Sigmoid colon (tissue), 6 donors: ENCODE measurements at regions not wholly inside any gene's neighbourhood (a gene's known extent, or its start where the extent isn't known, plus 50 kb on each side); places are given as distances from the start of the nearest gene placed in this dataset.

Experiments
- DNase-seq: peaks from one replicate; pipeline ENCODE4 v3.0.0-alpha.2; 2019
- H3K27ac ChIP-seq, 4 donors: fragments of 200-600 bp; sonication (generic); one replicate each; pipeline ENCODE4 v1.5.1; 2016 to 2019; ENCODE audit warnings: mild to moderate bottlenecking in 1 of 4
- H3K27me3 ChIP-seq, 3 donors: fragments of 200-600 bp; sonication (generic); one replicate each; pipeline ENCODE4 v1.5.1; 2019; ENCODE audit warnings: mild to moderate bottlenecking in 1 of 3
- H3K36me3 ChIP-seq, 4 donors: fragments of 200-600 bp; sonication (generic); one replicate each; pipeline ENCODE4 v1.5.1; 2016 to 2019
- H3K4me1 ChIP-seq, 4 donors: fragments of 200-600 bp; sonication (generic); one replicate each; pipeline ENCODE4 v1.5.1; 2017 to 2019
- H3K4me3 ChIP-seq, 4 donors: fragments of 200-600 bp; sonication (generic); one replicate each; pipeline ENCODE4 v1.5.1; 2017 to 2019; ENCODE audit warnings: mild to moderate bottlenecking in 2 of 4, moderate library complexity in 1 of 4
- H3K9me3 ChIP-seq, 4 donors: fragments of 200-600 bp in 3 of 4; sonication (generic) in 3 of 4; one replicate each; pipeline versions ENCODE4 v1.5.1 to v1.6.1; 2013 to 2019
- EP300 ChIP-seq, 4 donors: sonication (generic); formaldehyde crosslinking; IDR thresholded peaks; one replicate each; pipeline ENCODE4 v1.6.1; 2017; ENCODE audit warnings: antibody characterized with exemption in 4 of 4
- POLR2A ChIP-seq, 2 donors: fragments of 450-650 bp; IDR thresholded peaks; one replicate each; pipeline ENCODE4 v1.6.1; 2016; ENCODE audit warnings: antibody characterized with exemption in 2 of 2, mild to moderate bottlenecking in 2 of 2, moderate library complexity in 2 of 2
- POLR2AphosphoS5 ChIP-seq, 4 donors: sonication (generic); formaldehyde crosslinking; IDR thresholded peaks; one replicate each; pipeline ENCODE4 v1.6.1; 2017; ENCODE audit warnings: antibody characterized with exemption in 4 of 4
- WGBS, 2 donors: extraction: QIAGEN DNeasy Blood & Tissue Kit; methylation state at CpG; one replicate each; pipeline ENCODE4 v1.1.7; 2013; 5-methylcytosine and 5-hydroxymethylcytosine counted together
- intact Hi-C: fragments of 100-400 bp; cut with DNase I; formaldehyde crosslinking; loops from one replicate; pipeline ENCODE4 v1.15.1; 2023
- TF ChIP-seq, protein P1 (sequence below), 4 experiments: fragments of 450-650 bp in 3 of 4; fragments of 200-600 bp in 1 of 4; IDR thresholded peaks; one replicate each; pipeline ENCODE4 v1.5.1; 2016 to 2019; ENCODE audit warnings: antibody characterized with exemption in 4 of 4, mild to moderate bottlenecking in 3 of 4, moderate library complexity in 2 of 4
- donor health status: healthy with polysubstance abuse.
- donor health status: healthy.

DNA sequence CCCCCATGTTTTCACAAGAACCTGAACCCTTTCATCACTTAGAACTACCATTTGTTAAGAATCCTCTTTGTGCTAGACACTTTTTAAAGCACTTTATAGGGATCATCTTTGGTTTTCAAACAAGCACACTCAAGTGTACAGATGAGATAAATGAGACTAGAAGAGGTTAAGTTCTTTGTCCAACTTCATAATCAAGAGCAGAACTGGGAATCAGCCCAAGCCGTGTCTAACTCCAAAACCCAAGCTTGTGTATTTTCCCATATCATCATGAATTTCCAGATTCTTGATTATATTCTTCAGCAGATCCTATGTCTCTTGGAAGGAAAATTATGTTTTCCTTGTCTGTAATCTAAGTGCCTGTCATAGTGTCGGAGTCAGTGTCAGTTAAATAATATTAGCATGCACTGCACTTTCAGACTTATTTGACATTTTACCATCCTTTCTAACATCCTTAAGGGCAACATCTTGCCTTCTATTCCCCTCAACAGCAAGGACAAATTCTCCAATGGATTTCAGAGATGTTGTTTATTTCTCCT lies 123.0 kb upstream of the SETBP1 start:
- intact Hi-C loops = no loop called here
- WGBS, 2 donors = 78 to 88% methylated on average over 2 of the region's 2 CpGs
- no peak for DNase-seq
- Histone ChIP-seq H3K27ac (no peak overlapping the region), H3K9me3 (no peaks in the 10 kb centered on the region), H3K4me1 (peaks cover 0 to 6% (median 0%) of the 10 kb centered on the region in 4 donors), H3K36me3 (no peaks in the 10 kb centered on the region), H3K4me3 (no peak overlapping the region), H3K27me3 (no peaks in the 10 kb centered on the region)
- TF ChIP-seq POLR2A (IDR thresholded peaks at IDR 0.05) (no peak), POLR2AphosphoS5 (IDR thresholded peaks at IDR 0.05) (no peak), EP300 (IDR thresholded peaks at IDR 0.05) (no peak)
- TF ChIP-seq, protein P1, sequence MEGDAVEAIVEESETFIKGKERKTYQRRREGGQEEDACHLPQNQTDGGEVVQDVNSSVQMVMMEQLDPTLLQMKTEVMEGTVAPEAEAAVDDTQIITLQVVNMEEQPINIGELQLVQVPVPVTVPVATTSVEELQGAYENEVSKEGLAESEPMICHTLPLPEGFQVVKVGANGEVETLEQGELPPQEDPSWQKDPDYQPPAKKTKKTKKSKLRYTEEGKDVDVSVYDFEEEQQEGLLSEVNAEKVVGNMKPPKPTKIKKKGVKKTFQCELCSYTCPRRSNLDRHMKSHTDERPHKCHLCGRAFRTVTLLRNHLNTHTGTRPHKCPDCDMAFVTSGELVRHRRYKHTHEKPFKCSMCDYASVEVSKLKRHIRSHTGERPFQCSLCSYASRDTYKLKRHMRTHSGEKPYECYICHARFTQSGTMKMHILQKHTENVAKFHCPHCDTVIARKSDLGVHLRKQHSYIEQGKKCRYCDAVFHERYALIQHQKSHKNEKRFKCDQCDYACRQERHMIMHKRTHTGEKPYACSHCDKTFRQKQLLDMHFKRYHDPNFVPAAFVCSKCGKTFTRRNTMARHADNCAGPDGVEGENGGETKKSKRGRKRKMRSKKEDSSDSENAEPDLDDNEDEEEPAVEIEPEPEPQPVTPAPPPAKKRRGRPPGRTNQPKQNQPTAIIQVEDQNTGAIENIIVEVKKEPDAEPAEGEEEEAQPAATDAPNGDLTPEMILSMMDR (IDR thresholded peaks at IDR 0.05) = no peak

DNA sequence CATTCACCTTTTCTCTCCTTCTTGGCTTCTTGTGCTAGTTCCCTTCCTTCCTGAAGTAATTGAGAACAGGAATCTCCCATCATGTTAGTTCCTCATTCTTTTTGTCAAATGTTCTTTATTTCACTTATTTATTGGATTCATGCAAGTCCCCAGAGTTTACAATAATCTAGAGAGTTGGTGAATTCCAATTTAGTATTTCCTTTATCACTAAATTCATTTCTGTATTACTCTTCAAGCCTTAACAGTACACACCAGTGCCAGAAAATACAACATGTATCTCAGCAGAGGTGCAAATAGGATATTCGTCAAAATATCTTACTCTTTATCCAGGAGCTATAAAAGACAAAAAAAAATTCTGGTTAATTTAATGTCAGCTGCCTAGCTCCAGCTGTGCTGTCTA lies 121.9 kb upstream of the SETBP1 start:
- intact Hi-C loops = no loop called here
- no peaks in the 10 kb centered on the region for H3K36me3 ChIP-seq
- peaks cover 0 to 6% (median 0%) of the 10 kb centered on the region in 4 donors for H3K4me1 ChIP-seq
- 16 to 54% methylated on average over 1 of the region's 1 CpG for WGBS, 2 donors
- H3K9me3 ChIP-seq = no peaks in the 10 kb centered on the region
- H3K27me3 ChIP-seq = no peaks in the 10 kb centered on the region
- TF ChIP-seq POLR2A (IDR thresholded peaks at IDR 0.05) = no peak
- TF ChIP-seq POLR2AphosphoS5 (IDR thresholded peaks at IDR 0.05) = no peak
- TF ChIP-seq, protein P1 (IDR thresholded peaks at IDR 0.05) = no peak
- H3K27ac ChIP-seq = no peak overlapping the region
- H3K4me3 ChIP-seq = no peak overlapping the region
- no peak for DNase-seq

DNA sequence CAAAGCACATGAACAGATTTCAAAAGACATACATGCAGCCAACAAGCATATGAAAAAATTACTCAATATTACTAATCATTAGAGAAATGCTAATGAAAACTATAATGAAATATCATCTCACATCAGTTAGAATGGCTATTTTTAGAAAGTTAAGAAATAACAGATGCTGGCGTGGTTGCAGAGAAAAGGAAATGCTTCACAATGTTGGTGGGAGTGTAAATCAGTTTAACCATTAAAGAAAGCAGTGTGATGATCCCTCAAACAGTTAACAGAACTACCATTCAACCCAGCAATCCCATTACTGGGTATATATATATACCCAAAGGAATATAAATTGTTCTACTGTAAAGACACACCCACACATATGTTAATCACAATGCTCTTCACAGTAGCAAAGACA lies 117.7 kb upstream of the SETBP1 start:
- Histone ChIP-seq H3K36me3 (no peaks in the 10 kb centered on the region), H3K4me1 (peaks cover 0 to 10% (median 3%) of the 10 kb centered on the region in 4 donors), H3K4me3 (no peak overlapping the region), H3K27me3 (no peaks in the 10 kb centered on the region), H3K9me3 (no peaks in the 10 kb centered on the region), H3K27ac (no peak overlapping the region)
- intact Hi-C loops = no loop called here
- DNase-seq = no peak
- 56 to 74% methylated on average over 1 of the region's 1 CpG for WGBS, 2 donors
- TF ChIP-seq POLR2AphosphoS5 (IDR thresholded peaks at IDR 0.05) (no peak), POLR2A (IDR thresholded peaks at IDR 0.05) (no peak), EP300 (IDR thresholded peaks at IDR 0.05) (no peak)
- TF ChIP-seq, protein P1 (IDR thresholded peaks at IDR 0.05) = no peak

DNA sequence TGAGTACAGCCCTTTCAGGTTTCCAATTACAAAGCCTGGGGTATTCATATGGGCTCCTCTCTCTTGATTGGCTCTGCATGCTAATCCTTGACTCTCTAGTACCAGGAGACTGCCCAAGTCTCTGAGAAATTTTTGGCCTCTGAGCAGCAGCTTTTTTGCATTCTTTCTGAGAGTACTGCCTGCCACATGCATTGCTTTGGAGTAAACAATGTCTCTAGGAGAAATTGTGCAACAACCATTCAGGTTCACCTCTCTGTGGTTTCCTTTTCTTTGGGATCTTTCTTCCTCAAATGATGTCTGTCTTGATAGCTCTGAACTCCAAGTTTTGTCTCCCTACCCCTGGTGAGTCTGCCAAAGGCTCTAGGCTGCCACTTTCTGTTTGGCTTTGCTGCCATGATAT lies 115.8 kb upstream of the SETBP1 start:
- no peak for TF ChIP-seq POLR2AphosphoS5 (IDR thresholded peaks at IDR 0.05)
- H3K27me3 ChIP-seq = no peaks in the 10 kb centered on the region
- peaks cover 0 to 10% (median 0%) of the 10 kb centered on the region in 4 donors for H3K4me1 ChIP-seq
- H3K27ac ChIP-seq = peak overlapping the region in 2 of 4 donors; percentile 36 to 57
- DNase-seq = no peak
- no peaks in the 10 kb centered on the region for H3K9me3 ChIP-seq
- H3K4me3 ChIP-seq = no peak overlapping the region
- H3K36me3 ChIP-seq = no peaks in the 10 kb centered on the region
- intact Hi-C loops = no loop called here

DNA sequence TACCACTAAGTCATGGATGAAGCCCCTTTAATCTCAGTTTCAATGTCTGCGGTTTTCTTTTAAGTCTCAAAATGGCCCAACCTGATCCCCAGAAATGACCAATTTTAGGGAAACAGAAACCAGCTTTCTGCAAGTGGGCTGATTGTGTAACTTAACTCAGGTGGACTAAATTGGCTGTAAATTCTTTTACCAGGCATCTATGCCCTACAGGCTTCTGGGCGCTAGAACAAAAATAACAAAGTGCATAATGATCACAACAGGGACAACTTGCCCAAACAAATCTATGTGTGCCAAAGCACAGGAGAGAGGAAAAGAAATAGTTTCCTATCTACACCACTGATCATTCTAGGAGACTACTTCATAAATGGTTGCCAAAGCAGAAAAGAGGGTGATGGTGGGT lies 112.3 kb upstream of the SETBP1 start:
- WGBS, 2 donors = 85 to 93% methylated on average over 2 of the region's 2 CpGs
- no peak for DNase-seq
- Histone ChIP-seq H3K27me3 (no peaks in the 10 kb centered on the region), H3K9me3 (no peaks in the 10 kb centered on the region), H3K4me1 (peaks cover 0 to 10% (median 0%) of the 10 kb centered on the region in 4 donors), H3K4me3 (no peak overlapping the region), H3K36me3 (no peaks in the 10 kb centered on the region), H3K27ac (no peak overlapping the region)
- intact Hi-C loops = no loop called here
- TF ChIP-seq, protein P1 (IDR thresholded peaks at IDR 0.05) = no peak
- TF ChIP-seq POLR2AphosphoS5 (IDR thresholded peaks at IDR 0.05) (no peak), EP300 (IDR thresholded peaks at IDR 0.05) (no peak), POLR2A (IDR thresholded peaks at IDR 0.05) (no peak)
